22Rv1 (cell line): ENCODE measurements at regions not wholly inside any gene's neighbourhood (a gene's known extent, or its start where the extent isn't known, plus 50 kb on each side); places are given as distances from the start of the nearest gene placed in this dataset.

ENCODE experiments used
- CTCF ChIP-seq: fragments of 450-650 bp; IDR thresholded peaks from 2 replicates; pipeline ENCODE4 v1.5.1; 2017; ENCODE audit warnings: mild to moderate bottlenecking
- ZFX ChIP-seq: fragments of 450-650 bp; IDR thresholded peaks from 2 replicates; pipeline ENCODE4 v1.6.1; 2017; ENCODE audit warnings: antibody characterized with exemption, borderline replicate concordance

- no peak for TF ChIP-seq CTCF
- TF ChIP-seq ZFX: no peak
Observed at GRCh38 chr5:104241046-104241445, 678.5 kb upstream of the NUDT12 start.
